ENCODE measurements at regions not wholly inside any gene's neighbourhood (a gene's known extent, or its start where the extent isn't known, plus 50 kb on each side); places are given as distances from the start of the nearest gene placed in this dataset.

DNA sequence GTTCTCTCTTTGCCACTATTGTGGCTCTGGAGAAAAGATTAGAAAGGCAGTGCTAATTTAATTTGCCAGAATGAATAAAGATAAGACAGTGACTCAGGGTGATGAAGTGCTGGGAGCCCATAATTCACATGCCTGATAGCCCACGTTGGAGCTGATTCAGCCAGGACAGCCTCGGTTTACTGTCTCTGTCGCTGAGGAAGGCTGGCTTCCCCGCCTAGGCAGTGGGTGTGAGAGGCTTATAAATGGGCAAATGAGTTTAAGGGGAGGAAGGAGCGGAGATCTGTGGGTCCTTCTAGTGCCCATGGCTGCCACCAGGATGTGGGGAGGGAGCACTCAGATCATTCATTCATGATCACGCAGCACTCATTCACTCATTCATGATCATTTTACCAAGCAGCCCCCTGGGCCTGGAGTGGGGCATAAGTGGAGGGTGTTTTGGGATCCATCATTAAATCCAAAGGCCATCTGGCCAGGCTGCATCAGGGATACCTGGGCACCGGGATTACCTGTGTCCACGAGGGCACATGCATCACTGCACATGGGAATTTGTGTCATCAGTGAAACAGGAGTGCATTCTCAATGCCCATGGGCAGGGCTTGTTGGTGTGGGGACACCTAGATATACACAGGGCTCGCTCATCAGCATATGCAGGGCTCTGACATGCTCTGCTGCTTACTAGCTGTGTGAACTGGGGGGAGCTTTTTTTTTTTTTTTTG, 315.4 kb downstream of the MATN1 start:
- DNase-seq (ENCODE audit: low read depth, low spot score) (no peak), FAIRE-seq (peak; percentile 84)
- Histone ChIP-seq H3K79me2 (ENCODE audit: control insufficient read depth, insufficient read depth, low read length) (no peaks in the 10 kb centered on the region), H2AFZ (ENCODE audit: control insufficient read depth, low read length) (no peak overlapping the region), H3K27me3 (ENCODE audit: control insufficient read depth, extremely low read depth, insufficient read depth, low read length) (no peaks in the 10 kb centered on the region), H3K27ac (ENCODE audit: control insufficient read depth, insufficient read depth, low read length) (no peak overlapping the region), H3K4me2 (ENCODE audit: control insufficient read depth, extremely low read depth, insufficient read depth, low read depth, low read length) (no peak overlapping the region), H3K4me3 (ENCODE audit: control insufficient read depth in 2 of 3, extremely low read depth in 1 of 3, insufficient read depth in 2 of 3, low read depth in 1 of 3, low read length in 3 of 3) (no peak overlapping the region), H3K36me3 (ENCODE audit: control insufficient read depth in 2 of 2, extremely low read depth in 1 of 2, insufficient read depth in 2 of 2, low read length in 2 of 2) (no peaks in the 10 kb centered on the region), H4K20me1 (ENCODE audit: control insufficient read depth, extremely low read depth, insufficient read depth, low read length) (no peaks in the 10 kb centered on the region), H3K4me1 (ENCODE audit: control insufficient read depth, extremely low read depth, insufficient read depth, low read length) (peaks cover 15% of the 10 kb centered on the region), H3K9me3 (ENCODE audit: control insufficient read depth, low read depth, low read length) (no peaks in the 10 kb centered on the region), H3K9ac (ENCODE audit: control insufficient read depth, extremely low read depth, insufficient read depth, low read length) (no peak overlapping the region), H3K9me1 (ENCODE audit: control insufficient read depth, extremely low read depth, insufficient read depth, low read length) (no peaks in the 10 kb centered on the region)
- no peak for TF ChIP-seq EZH2 (IDR thresholded peaks at IDR 0.05; ENCODE audit: low read length)
- no peak for TF ChIP-seq CTCF (optimal IDR thresholded peaks at IDR 0.05 in 1 of 3, IDR thresholded peaks at IDR 0.05 in 1 of 3, conservative IDR thresholded peaks at IDR 0.05 in 1 of 3; ENCODE audit: extremely low read depth in 1 of 3, insufficient read depth in 2 of 3, low read length in 3 of 3)
- dilution Hi-C loops (cut with MboI; ENCODE audit: extremely low pct_ligation_motif_present, low sequenced_read_pairs) = no loop called here

- H3K27me3 ChIP-seq (ENCODE audit: control insufficient read depth, extremely low read depth, insufficient read depth, low read length) = no peaks in the 10 kb centered on the region
- DNase-seq (ENCODE audit: low read depth, low spot score) (no peak), FAIRE-seq (no peak)
- dilution Hi-C loops (cut with MboI; ENCODE audit: extremely low pct_ligation_motif_present, low sequenced_read_pairs) = no loop called here
- no peaks in the 10 kb centered on the region for H3K79me2 ChIP-seq (ENCODE audit: control insufficient read depth, insufficient read depth, low read length)
- H3K27ac ChIP-seq (ENCODE audit: control insufficient read depth, insufficient read depth, low read length) = no peak overlapping the region
- no peak overlapping the region for H2AFZ ChIP-seq (ENCODE audit: control insufficient read depth, low read length)
- H3K4me3 ChIP-seq (ENCODE audit: control insufficient read depth in 2 of 3, extremely low read depth in 1 of 3, insufficient read depth in 2 of 3, low read depth in 1 of 3, low read length in 3 of 3) = no peak overlapping the region
- no peak overlapping the region for H3K9ac ChIP-seq (ENCODE audit: control insufficient read depth, extremely low read depth, insufficient read depth, low read length)
- H3K9me3 ChIP-seq (ENCODE audit: control insufficient read depth, low read depth, low read length) = no peaks in the 10 kb centered on the region
- peaks cover 12% of the 10 kb centered on the region for H3K4me1 ChIP-seq (ENCODE audit: control insufficient read depth, extremely low read depth, insufficient read depth, low read length)
- TF ChIP-seq EZH2 (IDR thresholded peaks at IDR 0.05; ENCODE audit: low read length) (no peak), CTCF (optimal IDR thresholded peaks at IDR 0.05 in 1 of 3, IDR thresholded peaks at IDR 0.05 in 1 of 3, conservative IDR thresholded peaks at IDR 0.05 in 1 of 3; ENCODE audit: extremely low read depth in 1 of 3, insufficient read depth in 2 of 3, low read length in 3 of 3) (no peak)
- H3K9me1 ChIP-seq (ENCODE audit: control insufficient read depth, extremely low read depth, insufficient read depth, low read length) = no peaks in the 10 kb centered on the region
- no peaks in the 10 kb centered on the region for H4K20me1 ChIP-seq (ENCODE audit: control insufficient read depth, extremely low read depth, insufficient read depth, low read length)
- H3K4me2 ChIP-seq (ENCODE audit: control insufficient read depth, extremely low read depth, insufficient read depth, low read depth, low read length) = no peak overlapping the region
- H3K36me3 ChIP-seq (ENCODE audit: control insufficient read depth in 2 of 2, extremely low read depth in 1 of 2, insufficient read depth in 2 of 2, low read length in 2 of 2) = no peaks in the 10 kb centered on the region
Observed at GRCh38 chr1:30406996-30407864, 316.2 kb downstream of the MATN1 start.

Data from keratinocyte (primary cell).